ENCODE measurements at regions not wholly inside any gene's neighbourhood (a gene's known extent, or its start where the extent isn't known, plus 50 kb on each side); places are given as distances from the start of the nearest gene placed in this dataset.

DNA sequence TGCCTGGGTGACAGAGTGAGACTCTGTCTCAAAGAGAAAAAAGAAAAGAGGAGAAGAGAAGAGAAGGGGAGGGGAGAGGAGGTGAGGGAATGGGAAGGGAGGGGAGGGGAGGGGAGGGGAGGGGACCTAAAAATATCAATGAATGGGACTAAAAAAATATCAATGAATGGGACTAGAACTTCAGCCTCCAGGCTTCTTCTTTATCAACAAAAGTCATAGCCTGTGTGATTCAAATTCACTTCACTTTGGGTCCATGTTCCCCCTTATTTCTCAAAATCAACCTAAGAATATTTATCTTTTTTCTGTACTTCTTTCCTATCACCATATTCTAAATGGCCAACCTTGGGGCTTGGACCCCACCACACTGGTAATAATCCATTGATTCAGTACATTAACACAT is 92.1 kb upstream of the PIK3C3 start:
- Histone ChIP-seq H3K4me2 (no peak overlapping the region), H3K27me3 (ENCODE audit: insufficient read depth) (no peaks in the 10 kb centered on the region), H3K4me1 (ENCODE audit: insufficient read depth) (peaks cover 14% of the 10 kb centered on the region; the same call in 1 of the 2 replicates), H3K79me2 (replicated peaks; ENCODE audit: insufficient read depth) (no peaks in the 10 kb centered on the region), H3F3A (replicated peaks; ENCODE audit: low read depth) (no peaks in the 10 kb centered on the region), H3K36me3 (ENCODE audit: insufficient read depth) (no peaks in the 10 kb centered on the region), H4K20me1 (replicated peaks; ENCODE audit: insufficient read depth) (no peaks in the 10 kb centered on the region), H2AFZ (no peak overlapping the region), H3K4me3 (no peak overlapping the region), H3K27ac (ENCODE audit: low read depth) (no peak overlapping the region), H3K9me2 (ENCODE audit: insufficient read depth) (no peaks in the 10 kb centered on the region)
- Mint-ChIP-seq H3K36me3 (ENCODE audit: low read depth) (no peaks in the 10 kb centered on the region), H3K4me1 (peaks cover 13% of the 10 kb centered on the region; the same call in 2 of the 3 replicates), H3K4me3 (no peak overlapping the region), H3K27ac (no peak overlapping the region), H3K27me3 (ENCODE audit: insufficient read depth, low read depth, poor library complexity) (peaks cover 2% of the 10 kb centered on the region), H3K9me3 (no peaks in the 10 kb centered on the region)
- DNase-seq (ENCODE audit: low spot score) = no peak
- no peak for ATAC-seq
- no peak for TF ChIP-seq NANOG (IDR thresholded peaks at IDR 0.05; ENCODE audit: borderline replicate concordance)

DNA sequence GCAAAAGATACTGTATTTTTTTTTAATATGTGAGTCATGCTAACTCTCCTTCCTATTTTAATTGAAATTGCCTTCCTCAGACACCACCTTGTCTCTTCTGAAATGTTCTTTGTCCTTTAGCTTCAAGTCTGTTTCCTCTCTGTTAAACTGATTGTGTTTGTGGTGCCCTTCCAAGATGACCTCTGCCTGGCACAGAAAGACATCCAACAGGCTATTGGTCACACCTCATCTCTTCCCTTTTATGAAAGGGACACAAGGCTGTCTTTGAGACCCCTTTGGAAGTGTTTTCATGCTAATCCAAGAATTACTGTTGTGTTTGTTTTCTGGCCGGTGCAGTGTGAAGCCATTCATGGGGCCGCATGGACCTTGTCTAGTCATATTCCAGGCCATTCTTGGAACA is 94.0 kb upstream of the PIK3C3 start:
- TF ChIP-seq EZH2phosphoT487 (IDR thresholded peaks at IDR 0.05; ENCODE audit: unreplicated experiment) (no peak), NANOG (IDR thresholded peaks at IDR 0.05; ENCODE audit: borderline replicate concordance) (no peak), ZNF331 (CRISPR knock-in tag; IDR thresholded peaks at IDR 0.05; ENCODE audit: low read depth) (no peak), EZH2 (IDR thresholded peaks at IDR 0.05; ENCODE audit: low read depth, unreplicated experiment) (no peak), ZNF114 (CRISPR knock-in tag; IDR thresholded peaks at IDR 0.05) (no peak), ZNF462 (CRISPR knock-in tag; IDR thresholded peaks at IDR 0.05) (no peak), CREB1 (CRISPR knock-in tag; IDR thresholded peaks at IDR 0.05; ENCODE audit: low read depth) (no peak), JUNB (IDR thresholded peaks at IDR 0.05; ENCODE audit: unreplicated experiment) (no peak), POLR2AphosphoS5 (IDR thresholded peaks at IDR 0.05; ENCODE audit: low read depth) (no peak)
- TF ChIP-seq, protein P1, sequence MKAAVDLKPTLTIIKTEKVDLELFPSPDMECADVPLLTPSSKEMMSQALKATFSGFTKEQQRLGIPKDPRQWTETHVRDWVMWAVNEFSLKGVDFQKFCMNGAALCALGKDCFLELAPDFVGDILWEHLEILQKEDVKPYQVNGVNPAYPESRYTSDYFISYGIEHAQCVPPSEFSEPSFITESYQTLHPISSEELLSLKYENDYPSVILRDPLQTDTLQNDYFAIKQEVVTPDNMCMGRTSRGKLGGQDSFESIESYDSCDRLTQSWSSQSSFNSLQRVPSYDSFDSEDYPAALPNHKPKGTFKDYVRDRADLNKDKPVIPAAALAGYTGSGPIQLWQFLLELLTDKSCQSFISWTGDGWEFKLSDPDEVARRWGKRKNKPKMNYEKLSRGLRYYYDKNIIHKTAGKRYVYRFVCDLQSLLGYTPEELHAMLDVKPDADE (IDR thresholded peaks at IDR 0.05) = no peak
- TF ChIP-seq, protein P2, sequence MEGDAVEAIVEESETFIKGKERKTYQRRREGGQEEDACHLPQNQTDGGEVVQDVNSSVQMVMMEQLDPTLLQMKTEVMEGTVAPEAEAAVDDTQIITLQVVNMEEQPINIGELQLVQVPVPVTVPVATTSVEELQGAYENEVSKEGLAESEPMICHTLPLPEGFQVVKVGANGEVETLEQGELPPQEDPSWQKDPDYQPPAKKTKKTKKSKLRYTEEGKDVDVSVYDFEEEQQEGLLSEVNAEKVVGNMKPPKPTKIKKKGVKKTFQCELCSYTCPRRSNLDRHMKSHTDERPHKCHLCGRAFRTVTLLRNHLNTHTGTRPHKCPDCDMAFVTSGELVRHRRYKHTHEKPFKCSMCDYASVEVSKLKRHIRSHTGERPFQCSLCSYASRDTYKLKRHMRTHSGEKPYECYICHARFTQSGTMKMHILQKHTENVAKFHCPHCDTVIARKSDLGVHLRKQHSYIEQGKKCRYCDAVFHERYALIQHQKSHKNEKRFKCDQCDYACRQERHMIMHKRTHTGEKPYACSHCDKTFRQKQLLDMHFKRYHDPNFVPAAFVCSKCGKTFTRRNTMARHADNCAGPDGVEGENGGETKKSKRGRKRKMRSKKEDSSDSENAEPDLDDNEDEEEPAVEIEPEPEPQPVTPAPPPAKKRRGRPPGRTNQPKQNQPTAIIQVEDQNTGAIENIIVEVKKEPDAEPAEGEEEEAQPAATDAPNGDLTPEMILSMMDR (conservative IDR thresholded peaks at IDR 0.05; ENCODE audit: low read depth in 2 of 2) = no peak
- peak overlapping the region; percentile 83; the same call in 1 of the 2 replicates for H2AFZ ChIP-seq
- H3K79me2 ChIP-seq (replicated peaks; ENCODE audit: insufficient read depth) = no peaks in the 10 kb centered on the region
- H3K9me3 Mint-ChIP-seq = no peaks in the 10 kb centered on the region
- peaks cover 14% of the 10 kb centered on the region; the same call in 1 of the 2 replicates for H3K4me1 ChIP-seq (ENCODE audit: insufficient read depth)
- no peaks in the 10 kb centered on the region for H3K27me3 ChIP-seq (ENCODE audit: insufficient read depth)
- no peaks in the 10 kb centered on the region for H3F3A ChIP-seq (replicated peaks; ENCODE audit: low read depth)
- H3K4me2 ChIP-seq = no peak overlapping the region
- peaks cover 2% of the 10 kb centered on the region for H3K27me3 Mint-ChIP-seq (ENCODE audit: insufficient read depth, low read depth, poor library complexity)
- DNase-seq (ENCODE audit: low spot score) (no peak), ATAC-seq (no peak)
- no peaks in the 10 kb centered on the region for H3K9me2 ChIP-seq (ENCODE audit: insufficient read depth)
- no peaks in the 10 kb centered on the region for H3K36me3 Mint-ChIP-seq (ENCODE audit: low read depth)
- H4K20me1 ChIP-seq (replicated peaks; ENCODE audit: insufficient read depth) = no peaks in the 10 kb centered on the region
- no peak overlapping the region for H3K4me3 Mint-ChIP-seq
- H3K27ac Mint-ChIP-seq = no peak overlapping the region
- no peak overlapping the region for H3K27ac ChIP-seq (ENCODE audit: low read depth)
- no peak overlapping the region for H3K4me3 ChIP-seq
- H3K4me1 Mint-ChIP-seq = peaks cover 13% of the 10 kb centered on the region; the same call in 2 of the 3 replicates
- no peaks in the 10 kb centered on the region for H3K36me3 ChIP-seq (ENCODE audit: insufficient read depth)

All from GM23338 (cell line).